GM12875 (cell line): ENCODE measurements at regions not wholly inside any gene's neighbourhood (a gene's known extent, or its start where the extent isn't known, plus 50 kb on each side); places are given as distances from the start of the nearest gene placed in this dataset.
A peak's percentile ranks its signal among the peaks of the same experiment; 100 is the strongest.

ENCODE experiments used
- H3K4me3 ChIP-seq: one replicate; pipeline ENCODE4 v1.5.1; 2011; ENCODE audit warnings: low read depth, low read length, control low read depth
- TF ChIP-seq, protein P1 (sequence below): IDR thresholded peaks from 2 replicates; pipeline ENCODE4 v1.5.1; 2011; ENCODE audit warnings: low read depth, mild to moderate bottlenecking, control low read depth, inconsistent platforms, low read length, moderate library complexity, borderline replicate concordance; ENCODE audit not compliant: insufficient read depth

DNA sequence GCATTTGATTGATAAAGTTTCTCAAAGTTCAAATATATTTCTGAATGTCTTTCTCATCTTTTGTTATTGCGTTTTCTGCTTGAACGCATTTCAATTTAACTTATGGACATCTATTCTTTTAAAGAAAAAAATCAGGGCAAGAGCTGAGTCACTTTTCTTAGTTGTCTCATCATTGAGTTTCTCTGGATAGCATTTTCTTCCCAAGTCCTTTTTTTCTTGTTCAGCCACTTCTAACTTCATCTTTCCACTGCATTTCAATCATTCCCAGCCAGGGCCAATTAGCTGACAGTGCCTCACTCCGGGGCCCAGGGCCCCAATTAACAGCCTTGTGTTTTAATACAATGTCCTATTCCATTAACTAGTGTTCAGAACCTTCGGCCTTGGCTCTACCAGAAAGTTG lies 216.3 kb downstream of the B3GLCT start:
- TF ChIP-seq, protein P1, sequence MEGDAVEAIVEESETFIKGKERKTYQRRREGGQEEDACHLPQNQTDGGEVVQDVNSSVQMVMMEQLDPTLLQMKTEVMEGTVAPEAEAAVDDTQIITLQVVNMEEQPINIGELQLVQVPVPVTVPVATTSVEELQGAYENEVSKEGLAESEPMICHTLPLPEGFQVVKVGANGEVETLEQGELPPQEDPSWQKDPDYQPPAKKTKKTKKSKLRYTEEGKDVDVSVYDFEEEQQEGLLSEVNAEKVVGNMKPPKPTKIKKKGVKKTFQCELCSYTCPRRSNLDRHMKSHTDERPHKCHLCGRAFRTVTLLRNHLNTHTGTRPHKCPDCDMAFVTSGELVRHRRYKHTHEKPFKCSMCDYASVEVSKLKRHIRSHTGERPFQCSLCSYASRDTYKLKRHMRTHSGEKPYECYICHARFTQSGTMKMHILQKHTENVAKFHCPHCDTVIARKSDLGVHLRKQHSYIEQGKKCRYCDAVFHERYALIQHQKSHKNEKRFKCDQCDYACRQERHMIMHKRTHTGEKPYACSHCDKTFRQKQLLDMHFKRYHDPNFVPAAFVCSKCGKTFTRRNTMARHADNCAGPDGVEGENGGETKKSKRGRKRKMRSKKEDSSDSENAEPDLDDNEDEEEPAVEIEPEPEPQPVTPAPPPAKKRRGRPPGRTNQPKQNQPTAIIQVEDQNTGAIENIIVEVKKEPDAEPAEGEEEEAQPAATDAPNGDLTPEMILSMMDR = no peak

DNA sequence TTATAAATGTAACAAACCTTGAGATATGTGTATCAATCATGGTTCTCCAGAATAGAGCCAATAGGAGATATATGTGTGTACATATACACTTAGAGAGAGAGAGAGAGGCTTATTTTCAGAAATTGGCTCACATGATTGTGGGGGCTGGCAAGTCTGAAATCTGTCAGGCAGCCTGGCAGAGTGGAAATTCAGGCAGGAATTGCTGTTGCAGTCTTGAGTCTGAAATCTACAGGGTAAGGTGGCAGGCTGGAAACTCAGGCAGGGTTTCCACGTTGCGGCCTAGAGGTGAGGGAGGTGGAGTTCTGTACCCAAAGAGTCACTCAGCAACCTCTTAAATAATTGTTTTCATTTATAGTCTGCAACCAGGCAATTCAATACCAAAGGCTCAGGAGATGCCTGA lies 218.4 kb downstream of the B3GLCT start:
- H3K4me3 ChIP-seq = no peak overlapping the region
- TF ChIP-seq, protein P1 = no peak

More for the DNA sequence above, 216.3 kb downstream of the B3GLCT start:
- no peak overlapping the region for H3K4me3 ChIP-seq

DNA sequence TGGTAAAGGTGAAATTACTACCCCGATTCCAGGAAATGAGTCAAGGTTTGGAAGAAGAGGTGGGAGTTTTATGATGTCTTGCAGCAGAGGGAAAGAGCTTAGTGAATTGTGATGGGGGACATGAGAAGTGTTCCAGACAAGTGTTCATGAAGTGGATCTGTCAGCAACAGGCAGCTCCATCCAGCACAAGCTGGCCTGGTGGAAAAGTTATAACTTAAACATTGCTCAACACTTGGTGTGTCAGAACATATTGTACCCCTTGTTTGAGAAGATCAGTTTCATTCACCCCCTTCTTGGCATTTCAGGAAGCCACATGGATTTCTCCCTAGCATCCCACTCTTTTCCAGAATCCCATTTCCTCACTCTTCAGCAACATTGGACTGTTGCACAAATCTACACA lies 222.0 kb downstream of the B3GLCT start:
- H3K4me3 ChIP-seq = no peak overlapping the region
- TF ChIP-seq, protein P1 = no peak

DNA sequence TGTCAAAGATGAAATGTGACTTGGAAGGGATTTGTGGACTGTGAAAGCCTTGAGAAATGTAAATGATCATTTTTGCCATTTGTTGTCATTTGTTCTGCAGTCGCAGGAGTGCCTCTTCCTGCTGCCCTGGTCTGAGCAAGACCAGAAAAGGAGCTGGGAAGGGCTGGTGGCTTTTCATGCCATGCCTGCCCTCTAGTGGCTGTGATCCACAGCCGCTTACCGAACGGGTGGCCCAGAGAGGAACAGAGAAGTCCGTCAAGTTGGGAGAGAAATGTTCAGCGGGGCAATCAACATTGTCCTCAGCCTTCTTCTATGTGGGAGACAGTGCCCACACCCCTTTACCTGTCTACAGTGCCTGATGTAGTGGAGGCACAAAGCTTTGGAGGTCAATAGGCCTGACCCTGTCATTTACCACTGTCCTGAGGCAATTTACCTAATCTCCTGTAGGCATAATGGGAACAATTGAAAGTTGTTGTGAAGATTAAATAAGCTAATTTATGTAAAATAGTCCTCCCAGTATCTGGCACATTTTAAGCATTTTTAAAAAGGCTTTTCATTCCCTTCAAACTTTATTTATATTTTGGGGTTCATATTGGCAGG lies 224.5 kb downstream of the B3GLCT start:
- H3K4me3 ChIP-seq = no peak overlapping the region
- TF ChIP-seq, protein P1 = peak; percentile 91

DNA sequence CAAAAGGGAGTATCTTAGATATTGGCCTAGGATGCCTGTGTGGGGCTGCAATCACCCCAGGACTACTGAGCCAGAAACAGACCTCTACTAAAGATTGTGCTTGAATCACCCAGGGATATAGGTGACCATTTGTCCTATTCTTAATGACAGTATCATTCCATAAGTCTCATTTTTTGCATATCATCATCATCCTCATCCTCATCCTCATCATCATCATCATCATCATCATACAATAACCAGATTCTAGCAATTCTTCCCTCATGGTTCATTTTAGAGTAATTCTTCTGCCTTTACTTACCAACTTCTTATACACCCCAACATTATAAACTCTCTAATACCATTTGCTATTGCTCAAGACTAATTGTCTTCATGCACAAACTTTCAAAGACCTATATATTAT lies 226.6 kb downstream of the B3GLCT start:
- TF ChIP-seq, protein P1 = no peak
- H3K4me3 ChIP-seq = no peak overlapping the region

DNA sequence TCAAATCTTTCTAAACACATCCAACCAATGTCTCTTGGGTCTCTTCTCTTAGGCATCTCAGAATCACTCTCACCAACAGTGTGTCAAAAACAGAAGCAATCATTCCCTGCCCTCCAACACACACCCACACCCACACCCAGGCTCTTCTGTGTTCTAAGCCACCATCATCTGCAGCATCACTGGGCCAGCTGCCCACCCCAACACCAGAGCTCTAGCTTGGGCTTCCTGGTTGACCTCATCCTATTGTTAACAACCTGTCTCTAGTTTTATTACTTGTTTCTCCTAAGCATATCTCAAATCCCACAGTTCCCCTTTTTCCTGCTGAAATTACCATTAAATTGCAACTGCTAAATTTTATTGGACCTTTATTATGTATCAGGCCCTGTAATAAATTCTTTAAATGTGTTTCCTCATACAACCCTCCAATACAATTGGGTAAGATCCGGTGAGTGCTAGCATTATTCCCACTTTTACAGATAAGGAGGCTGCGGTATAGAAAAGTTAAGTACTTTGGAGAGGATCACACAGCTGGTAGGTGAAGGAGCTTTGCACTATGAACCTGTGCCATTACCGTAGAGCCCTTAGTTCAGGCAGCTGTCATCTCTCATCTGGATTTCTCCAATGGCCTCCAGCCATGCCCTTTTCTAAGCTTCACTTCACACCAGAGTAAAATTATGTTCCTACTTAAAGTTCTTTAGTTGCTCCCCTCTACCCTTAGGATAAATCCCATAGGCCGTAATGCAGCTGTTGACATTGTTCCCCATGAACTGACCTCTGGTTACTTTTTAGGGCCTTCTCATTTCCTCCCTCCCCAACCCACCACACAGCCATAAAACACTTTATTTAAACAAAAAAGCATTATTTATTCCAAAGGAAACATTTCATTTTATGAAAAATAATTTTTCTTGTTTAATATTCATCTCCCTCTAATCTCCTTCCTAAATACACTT lies 227.7 kb downstream of the B3GLCT start:
- TF ChIP-seq, protein P1 = no peak
- H3K4me3 ChIP-seq = no peak overlapping the region

DNA sequence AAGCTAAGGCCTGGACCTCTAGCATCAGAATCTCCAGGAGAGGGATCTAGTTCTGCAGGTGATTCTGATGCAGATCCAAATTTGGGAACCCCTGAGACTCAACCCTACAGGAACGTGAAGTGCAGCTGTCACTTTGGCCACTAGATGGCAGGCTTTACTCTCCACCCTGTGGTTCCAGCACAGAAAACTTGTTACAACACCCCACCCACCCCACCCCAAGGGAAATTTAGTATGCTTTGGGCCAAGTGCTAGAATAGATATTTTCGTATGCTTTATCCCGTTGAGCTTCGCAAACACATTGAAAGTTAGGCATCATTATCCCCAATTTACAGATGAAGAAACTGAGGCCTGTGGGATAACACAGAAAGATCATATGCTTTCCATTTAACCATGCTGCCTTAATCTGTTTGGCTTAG lies 232.0 kb downstream of the B3GLCT start:
- TF ChIP-seq, protein P1 = peak; percentile 86
- H3K4me3 ChIP-seq = no peak overlapping the region
